ENCODE measurements at regions not wholly inside any gene's neighbourhood (a gene's known extent, or its start where the extent isn't known, plus 50 kb on each side); places are given as distances from the start of the nearest gene placed in this dataset.

DNA sequence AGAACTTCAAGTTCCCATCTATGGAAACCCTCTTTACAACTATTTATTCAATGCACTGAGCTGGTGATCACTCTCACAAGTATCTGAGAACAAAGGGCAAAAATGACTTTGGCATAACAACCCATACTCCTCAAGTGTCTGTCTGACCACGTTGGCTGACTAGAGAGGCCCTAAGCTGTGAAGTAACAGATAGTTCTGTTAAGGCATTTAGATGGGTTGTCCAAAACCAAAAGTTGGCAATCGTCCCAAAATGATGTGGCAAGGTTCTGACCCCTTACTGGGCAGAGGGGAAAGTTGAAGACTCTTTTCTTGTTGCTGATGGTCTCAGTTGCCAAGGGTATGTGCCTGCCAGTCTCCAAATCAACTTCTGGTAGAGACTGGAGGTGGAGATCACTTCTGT is 524.8 kb downstream of the PPARGC1A start:
- TF ChIP-seq CTCF (IDR thresholded peaks at IDR 0.05) (no peak), POLR2A (IDR thresholded peaks at IDR 0.05) (no peak)
